ENCODE measurements at regions not wholly inside any gene's neighbourhood (a gene's known extent, or its start where the extent isn't known, plus 50 kb on each side); places are given as distances from the start of the nearest gene placed in this dataset.

DNA sequence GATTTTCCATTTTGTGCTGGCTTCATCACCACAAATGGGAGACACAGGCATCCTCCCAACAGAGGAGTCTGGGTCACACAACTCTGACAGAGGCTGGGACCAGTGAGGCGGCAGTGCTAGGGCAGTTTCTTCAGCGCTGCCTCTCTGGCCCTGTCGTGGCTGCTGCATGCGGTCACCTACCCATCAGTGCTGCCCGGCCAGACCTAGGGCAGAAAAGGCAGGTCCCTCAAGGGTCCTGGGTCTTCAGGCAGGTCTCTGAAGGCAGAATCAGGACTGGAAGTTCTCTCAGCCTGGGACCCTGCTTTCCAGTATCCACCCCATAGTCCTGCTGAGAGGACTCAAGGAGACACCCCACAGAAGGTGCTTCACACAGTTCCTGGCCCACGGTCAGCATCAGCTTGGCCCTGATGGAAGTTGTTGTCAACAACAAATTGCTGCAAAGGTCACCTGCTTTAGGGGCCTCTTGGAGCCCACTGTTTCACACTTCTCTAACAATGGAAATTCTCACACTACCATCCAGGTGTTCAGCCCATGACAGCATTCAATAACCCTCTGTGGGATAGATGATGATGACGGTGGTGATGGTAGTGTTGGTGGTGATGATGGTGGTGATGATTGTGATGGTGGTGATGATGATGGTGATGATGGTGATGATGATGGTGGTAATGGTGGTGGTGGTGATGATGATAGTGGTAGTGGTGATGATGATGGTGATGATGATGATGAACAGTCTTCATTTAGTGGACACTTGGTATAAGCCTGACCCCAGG is 146.4 kb upstream of the PPP1R26 start:
- DNase-seq (ENCODE audit: low read depth): no peak
- H3K4me3 ChIP-seq (ENCODE audit: low read depth, low read length): no peak overlapping the region
- TF ChIP-seq, protein P1, sequence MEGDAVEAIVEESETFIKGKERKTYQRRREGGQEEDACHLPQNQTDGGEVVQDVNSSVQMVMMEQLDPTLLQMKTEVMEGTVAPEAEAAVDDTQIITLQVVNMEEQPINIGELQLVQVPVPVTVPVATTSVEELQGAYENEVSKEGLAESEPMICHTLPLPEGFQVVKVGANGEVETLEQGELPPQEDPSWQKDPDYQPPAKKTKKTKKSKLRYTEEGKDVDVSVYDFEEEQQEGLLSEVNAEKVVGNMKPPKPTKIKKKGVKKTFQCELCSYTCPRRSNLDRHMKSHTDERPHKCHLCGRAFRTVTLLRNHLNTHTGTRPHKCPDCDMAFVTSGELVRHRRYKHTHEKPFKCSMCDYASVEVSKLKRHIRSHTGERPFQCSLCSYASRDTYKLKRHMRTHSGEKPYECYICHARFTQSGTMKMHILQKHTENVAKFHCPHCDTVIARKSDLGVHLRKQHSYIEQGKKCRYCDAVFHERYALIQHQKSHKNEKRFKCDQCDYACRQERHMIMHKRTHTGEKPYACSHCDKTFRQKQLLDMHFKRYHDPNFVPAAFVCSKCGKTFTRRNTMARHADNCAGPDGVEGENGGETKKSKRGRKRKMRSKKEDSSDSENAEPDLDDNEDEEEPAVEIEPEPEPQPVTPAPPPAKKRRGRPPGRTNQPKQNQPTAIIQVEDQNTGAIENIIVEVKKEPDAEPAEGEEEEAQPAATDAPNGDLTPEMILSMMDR (IDR thresholded peaks at IDR 0.05; ENCODE audit: insufficient read depth, low read depth, low read length, missing control alignments): no peak

DNA sequence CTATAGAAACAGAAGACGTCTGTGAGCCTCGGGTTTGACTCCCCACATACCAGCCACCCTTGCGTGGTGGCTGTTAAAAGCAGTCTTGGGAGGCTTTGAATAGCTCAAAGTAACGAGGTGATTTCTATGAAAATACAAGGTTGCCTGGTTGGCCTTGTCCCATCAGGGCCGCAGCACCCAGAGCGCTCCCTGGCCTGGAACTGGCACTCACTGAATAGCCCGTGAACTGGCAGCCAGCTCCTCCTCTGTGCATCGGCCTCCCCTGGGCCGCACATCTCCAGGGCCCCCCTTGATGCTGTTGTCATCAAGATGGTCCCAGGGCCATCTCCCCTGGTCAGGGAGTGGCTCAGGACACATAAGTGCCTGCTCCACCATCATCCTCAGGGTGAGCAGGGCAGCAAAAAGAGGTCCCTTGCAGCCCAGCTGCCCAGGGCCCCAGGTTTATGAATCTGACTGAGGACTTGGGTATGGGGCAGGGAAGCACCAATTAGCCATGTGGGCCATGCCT is 144.6 kb upstream of the PPP1R26 start:
- TF ChIP-seq, protein P1 (IDR thresholded peaks at IDR 0.05; ENCODE audit: insufficient read depth, low read depth, low read length, missing control alignments): no peak
- no peak overlapping the region for H3K4me3 ChIP-seq (ENCODE audit: low read depth, low read length)
- no peak for DNase-seq (ENCODE audit: low read depth)

DNA sequence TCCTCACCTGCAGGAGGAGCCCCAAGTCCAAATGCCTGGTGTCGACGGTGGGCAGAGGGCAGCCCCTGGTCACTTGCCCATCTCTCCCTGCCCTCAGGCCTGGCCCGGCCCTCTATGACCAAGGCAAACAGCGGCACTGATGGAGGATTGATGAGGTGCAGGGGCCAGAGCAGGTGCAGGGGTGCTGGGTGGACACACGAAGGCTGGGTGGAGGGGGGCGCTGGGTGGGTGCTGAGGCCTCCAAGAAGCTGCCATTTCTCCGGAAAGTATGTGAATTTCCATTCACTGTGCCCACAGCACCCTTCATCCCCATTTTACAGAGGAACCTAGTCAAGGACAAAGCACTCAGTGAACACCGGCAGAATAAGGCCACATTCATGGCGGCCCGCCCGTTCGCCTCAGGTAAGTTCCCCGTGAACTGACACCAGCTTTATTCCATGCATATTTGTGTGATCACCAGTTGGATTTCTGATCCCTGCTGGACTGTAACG is 143.8 kb upstream of the PPP1R26 start:
- TF ChIP-seq, protein P1 (IDR thresholded peaks at IDR 0.05; ENCODE audit: insufficient read depth, low read depth, low read length, missing control alignments): no peak
- H3K4me3 ChIP-seq (ENCODE audit: low read depth, low read length): no peak overlapping the region
- no peak for DNase-seq (ENCODE audit: low read depth)

DNA sequence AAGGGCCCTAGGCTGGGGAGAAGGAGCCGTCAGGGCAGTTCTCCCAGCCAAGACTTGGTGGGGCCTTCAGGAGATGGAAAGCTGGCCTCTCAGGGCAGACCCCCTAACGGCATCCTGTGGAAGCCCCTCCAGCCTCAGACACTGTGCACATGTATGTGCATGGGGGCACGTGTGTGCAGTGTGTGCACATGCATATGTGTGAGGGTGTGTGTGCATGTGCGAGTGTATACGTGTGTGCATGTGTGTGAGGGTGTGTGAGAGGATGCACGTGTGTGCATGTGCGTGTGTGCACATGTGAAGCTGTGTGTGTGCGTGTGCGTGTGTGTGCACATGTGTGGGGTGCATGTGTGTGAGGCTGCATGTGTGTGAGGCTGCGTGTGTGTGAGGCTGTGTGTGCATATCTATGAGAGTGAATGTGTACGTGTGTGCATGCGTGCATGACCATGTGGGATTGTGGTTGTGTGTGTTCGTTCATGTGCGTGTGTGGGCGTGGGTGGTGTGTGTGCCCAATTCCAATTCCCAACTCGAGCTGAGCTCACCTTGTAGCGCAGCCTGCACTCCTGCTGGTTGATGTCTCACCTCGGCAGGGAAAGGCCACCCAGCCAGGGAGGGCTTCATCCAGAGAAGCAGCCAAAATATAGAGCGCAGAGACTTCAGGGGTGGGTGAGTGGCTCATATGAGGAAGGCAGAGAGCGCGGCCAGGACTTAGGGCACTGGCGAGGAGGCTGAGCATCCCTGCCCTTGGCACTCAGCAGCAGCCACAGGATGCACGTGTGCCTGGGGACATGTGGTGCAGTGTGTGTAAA is 142.7 kb upstream of the PPP1R26 start:
- TF ChIP-seq, protein P1 (IDR thresholded peaks at IDR 0.05; ENCODE audit: insufficient read depth, low read depth, low read length, missing control alignments): no peak
- no peak for DNase-seq (ENCODE audit: low read depth)

DNA sequence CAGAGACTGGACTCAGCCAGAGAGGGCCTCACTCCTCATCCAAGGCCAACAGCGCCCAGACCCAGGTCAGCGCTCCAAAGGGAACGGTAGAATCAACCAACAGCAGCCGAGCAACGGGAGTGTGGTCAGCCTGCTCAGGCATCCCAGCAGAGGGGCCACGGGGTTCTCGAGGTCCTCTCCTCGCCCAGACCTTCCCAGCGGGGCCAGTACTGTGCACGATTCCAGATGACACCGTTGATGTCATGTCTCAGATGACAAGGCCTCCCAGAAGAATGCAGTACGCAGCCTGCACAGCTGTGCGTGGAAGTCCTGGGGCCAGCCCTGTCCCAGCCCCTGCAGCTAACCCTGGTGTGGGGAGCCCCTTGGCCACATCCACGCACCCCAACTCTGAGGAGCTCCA is 141.0 kb upstream of the PPP1R26 start:
- TF ChIP-seq, protein P1 (IDR thresholded peaks at IDR 0.05; ENCODE audit: insufficient read depth, low read depth, low read length, missing control alignments): no peak
- no peak for DNase-seq (ENCODE audit: low read depth)
- H3K4me3 ChIP-seq (ENCODE audit: low read depth, low read length): no peak overlapping the region

More for the DNA sequence above, 142.7 kb upstream of the PPP1R26 start:
- no peak overlapping the region for H3K4me3 ChIP-seq (ENCODE audit: low read depth, low read length)

DNA sequence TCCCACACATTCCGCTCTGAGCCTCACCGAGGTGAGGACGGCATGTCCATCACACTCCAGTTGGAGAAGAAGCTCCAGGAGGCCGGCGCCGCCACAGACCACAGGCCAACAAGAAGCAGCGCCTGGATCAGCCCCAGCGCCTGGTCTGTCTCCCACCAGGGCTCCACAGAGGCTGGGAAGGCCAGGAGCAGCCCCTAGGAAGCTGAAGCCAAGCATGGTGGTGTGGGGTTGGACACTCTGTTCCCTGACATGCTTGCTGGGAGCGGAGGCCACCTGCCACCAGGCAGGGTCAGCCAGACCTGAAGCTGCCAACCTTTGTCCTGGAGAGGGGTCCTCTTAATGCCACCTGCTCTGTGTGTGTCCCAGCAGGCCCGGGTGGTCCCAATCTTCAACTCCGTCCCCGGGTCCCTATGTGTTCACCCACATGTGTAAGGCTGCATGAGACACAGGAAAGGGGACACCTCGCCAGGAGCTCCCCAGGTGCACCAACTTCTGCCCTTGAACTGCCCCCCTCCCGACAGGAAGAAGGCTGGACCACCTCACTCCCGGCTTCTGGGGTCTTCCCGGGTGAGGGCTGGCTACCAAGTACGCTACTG is 140.1 kb upstream of the PPP1R26 start:
- DNase-seq (ENCODE audit: low read depth): no peak
- TF ChIP-seq, protein P1 (IDR thresholded peaks at IDR 0.05; ENCODE audit: insufficient read depth, low read depth, low read length, missing control alignments): no peak
- no peak overlapping the region for H3K4me3 ChIP-seq (ENCODE audit: low read depth, low read length)
